ENCODE measurements at regions not wholly inside any gene's neighbourhood (a gene's known extent, or its start where the extent isn't known, plus 50 kb on each side); places are given as distances from the start of the nearest gene placed in this dataset.
A peak's percentile ranks its signal among the peaks of the same experiment; 100 is the strongest.

DNA sequence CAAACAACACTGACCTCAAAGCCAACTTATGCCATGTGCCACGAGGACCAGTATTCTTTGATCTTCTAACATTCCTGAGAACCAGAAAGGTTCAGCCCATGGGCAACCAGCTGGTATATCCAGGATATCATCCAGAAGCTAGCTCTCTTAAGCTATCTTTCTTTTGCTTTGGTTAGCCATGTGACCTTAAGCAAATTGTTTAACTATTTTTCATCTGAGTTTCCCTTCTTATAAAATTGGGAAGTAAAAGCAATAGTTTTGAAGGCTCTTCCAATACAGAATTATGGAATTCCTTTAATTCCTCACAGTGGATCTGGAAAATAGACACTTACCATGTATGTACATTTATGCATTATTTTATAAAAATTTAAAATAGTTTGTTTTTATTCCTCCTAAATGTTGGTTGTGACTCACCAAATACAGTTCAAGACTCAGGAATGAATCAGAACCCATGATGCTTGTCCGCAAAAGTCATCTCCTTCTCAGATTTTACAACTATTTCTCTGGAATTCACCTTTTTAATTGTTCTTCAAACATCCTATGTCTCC, 435.7 kb downstream of the ZEB2 start:
- Histone ChIP-seq H3K9me3 (ENCODE audit: control insufficient read depth, insufficient read depth, low read length) (no peaks in the 10 kb centered on the region), H3K27ac (ENCODE audit: low read depth, low read length) (peak overlapping the region; percentile 74), H3K27me3 (ENCODE audit: control insufficient read depth, insufficient read depth, low read length) (no peaks in the 10 kb centered on the region), H3K4me3 (ENCODE audit: low read depth, low read length) (no peak overlapping the region)
- POLR2A ChIA-PET = interaction anchor here (0.6 to 1.5 kb wide), 4 partner anchors 12 to 503 kb away, joined by 3 to 4 read pairs (median 3); no protein-coding TSS in a partner anchor
- CTCF ChIA-PET = interaction anchor here (0.7 to 2.6 kb wide), 2 partner anchors 8 to 15 kb away, joined by 4 to 15 read pairs; no protein-coding TSS in a partner anchor
- TF ChIP-seq, protein P1, sequence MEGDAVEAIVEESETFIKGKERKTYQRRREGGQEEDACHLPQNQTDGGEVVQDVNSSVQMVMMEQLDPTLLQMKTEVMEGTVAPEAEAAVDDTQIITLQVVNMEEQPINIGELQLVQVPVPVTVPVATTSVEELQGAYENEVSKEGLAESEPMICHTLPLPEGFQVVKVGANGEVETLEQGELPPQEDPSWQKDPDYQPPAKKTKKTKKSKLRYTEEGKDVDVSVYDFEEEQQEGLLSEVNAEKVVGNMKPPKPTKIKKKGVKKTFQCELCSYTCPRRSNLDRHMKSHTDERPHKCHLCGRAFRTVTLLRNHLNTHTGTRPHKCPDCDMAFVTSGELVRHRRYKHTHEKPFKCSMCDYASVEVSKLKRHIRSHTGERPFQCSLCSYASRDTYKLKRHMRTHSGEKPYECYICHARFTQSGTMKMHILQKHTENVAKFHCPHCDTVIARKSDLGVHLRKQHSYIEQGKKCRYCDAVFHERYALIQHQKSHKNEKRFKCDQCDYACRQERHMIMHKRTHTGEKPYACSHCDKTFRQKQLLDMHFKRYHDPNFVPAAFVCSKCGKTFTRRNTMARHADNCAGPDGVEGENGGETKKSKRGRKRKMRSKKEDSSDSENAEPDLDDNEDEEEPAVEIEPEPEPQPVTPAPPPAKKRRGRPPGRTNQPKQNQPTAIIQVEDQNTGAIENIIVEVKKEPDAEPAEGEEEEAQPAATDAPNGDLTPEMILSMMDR (IDR thresholded peaks at IDR 0.05; ENCODE audit: low read depth, low read length) = no peak
- peak; percentile 43 for DNase-seq (ENCODE audit: low read depth, low spot score)

DNA sequence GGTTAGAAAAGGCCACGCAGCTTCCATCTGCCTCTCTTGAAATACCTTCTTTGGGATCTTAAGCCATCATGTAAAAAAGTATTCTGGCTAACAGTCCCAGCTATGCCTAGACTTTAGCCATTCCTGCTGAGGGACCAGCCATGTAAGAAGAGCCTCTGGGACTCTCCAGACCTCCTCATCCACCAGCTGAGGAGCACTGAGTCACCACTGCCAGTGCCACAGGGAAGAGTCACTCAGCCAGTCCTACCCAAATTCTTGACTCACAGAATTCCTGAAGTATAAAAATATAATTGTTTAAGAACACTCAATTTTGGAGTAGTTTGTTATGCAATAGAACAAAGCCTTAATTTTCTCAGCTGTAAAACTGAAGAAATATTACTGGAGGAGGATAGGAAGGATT, 436.7 kb downstream of the ZEB2 start:
- CTCF ChIA-PET = interaction anchor here (2.6 kb wide), 1 partner anchor 16 kb away, joined by 15 read pairs; no protein-coding TSS in a partner anchor

DNA sequence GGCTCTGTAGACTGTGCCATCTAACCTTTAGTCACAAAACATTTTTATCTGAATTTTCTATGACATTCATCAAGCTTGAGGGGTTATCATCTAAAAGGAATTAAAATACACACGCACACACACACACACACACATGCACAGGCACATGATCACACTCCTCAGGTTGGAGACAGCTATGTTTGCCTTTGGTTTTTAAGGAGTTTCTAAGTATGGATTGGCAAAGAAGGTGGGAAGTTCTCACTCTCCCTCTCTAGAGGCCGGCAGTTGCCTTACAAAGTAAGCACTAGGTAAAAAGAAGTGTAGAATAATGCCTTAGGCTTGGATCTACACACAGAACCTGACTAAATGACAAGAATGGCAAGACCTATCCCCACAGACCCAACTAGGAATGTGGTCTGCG, 437.1 kb downstream of the ZEB2 start:
- Histone ChIP-seq H3K27ac (ENCODE audit: low read depth, low read length) (peak overlapping the region; percentile 72), H3K9me3 (ENCODE audit: control insufficient read depth, insufficient read depth, low read length) (no peaks in the 10 kb centered on the region), H3K4me3 (ENCODE audit: low read depth, low read length) (no peak overlapping the region), H3K27me3 (ENCODE audit: control insufficient read depth, insufficient read depth, low read length) (no peaks in the 10 kb centered on the region)
- ChIA-PET CTCF (interaction anchor here (2.6 kb wide), 1 partner anchor 16 kb away, joined by 15 read pairs; no protein-coding TSS in a partner anchor), POLR2A (interaction anchor here (1.5 kb wide), 1 partner anchor 17 kb away, joined by 4 read pairs; no protein-coding TSS in a partner anchor)
- no peak for DNase-seq (ENCODE audit: low read depth, low spot score)
- TF ChIP-seq, protein P1 (IDR thresholded peaks at IDR 0.05; ENCODE audit: low read depth, low read length) = no peak

More for the DNA sequence above, 436.7 kb downstream of the ZEB2 start:
- H3K27ac ChIP-seq (ENCODE audit: low read depth, low read length) = peak overlapping the region; percentile 72
- TF ChIP-seq, protein P1 (IDR thresholded peaks at IDR 0.05; ENCODE audit: low read depth, low read length) = no peak
- POLR2A ChIA-PET = interaction anchor here (1.5 kb wide), 1 partner anchor 17 kb away, joined by 4 read pairs; no protein-coding TSS in a partner anchor
- H3K9me3 ChIP-seq (ENCODE audit: control insufficient read depth, insufficient read depth, low read length) = no peaks in the 10 kb centered on the region
- no peak for DNase-seq (ENCODE audit: low read depth, low spot score)
- no peaks in the 10 kb centered on the region for H3K27me3 ChIP-seq (ENCODE audit: control insufficient read depth, insufficient read depth, low read length)
- no peak overlapping the region for H3K4me3 ChIP-seq (ENCODE audit: low read depth, low read length)

DNA sequence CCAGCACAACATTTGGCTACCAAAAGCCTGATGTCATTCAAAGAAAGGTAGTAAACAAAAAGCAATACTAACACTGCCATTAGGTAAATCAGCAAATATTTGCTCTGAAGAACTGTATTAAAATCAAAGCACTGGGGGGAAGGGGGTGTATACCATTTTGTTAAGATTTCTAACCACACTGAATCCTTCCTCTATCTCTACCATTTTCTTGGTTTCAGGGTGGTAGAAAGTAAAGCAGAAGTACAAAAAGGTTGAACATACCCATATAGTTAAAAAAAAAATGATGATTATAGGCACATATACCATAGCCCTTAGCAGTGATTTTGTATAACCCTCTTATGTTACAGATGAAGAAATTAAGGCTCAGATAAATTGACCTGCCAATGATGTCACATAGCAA, 437.6 kb downstream of the ZEB2 start:
- TF ChIP-seq, protein P1 (IDR thresholded peaks at IDR 0.05; ENCODE audit: low read depth, low read length) = no peak
- DNase-seq (ENCODE audit: low read depth, low spot score) = no peak
- ChIA-PET CTCF (interaction anchor here (2.6 kb wide), 1 partner anchor 17 kb away, joined by 15 read pairs; no protein-coding TSS in a partner anchor), POLR2A (no interaction called here)
- H3K4me3 ChIP-seq (ENCODE audit: low read depth, low read length) = no peak overlapping the region
- no peaks in the 10 kb centered on the region for H3K9me3 ChIP-seq (ENCODE audit: control insufficient read depth, insufficient read depth, low read length)
- no peak overlapping the region for H3K27ac ChIP-seq (ENCODE audit: low read depth, low read length)
- no peaks in the 10 kb centered on the region for H3K27me3 ChIP-seq (ENCODE audit: control insufficient read depth, insufficient read depth, low read length)

DNA sequence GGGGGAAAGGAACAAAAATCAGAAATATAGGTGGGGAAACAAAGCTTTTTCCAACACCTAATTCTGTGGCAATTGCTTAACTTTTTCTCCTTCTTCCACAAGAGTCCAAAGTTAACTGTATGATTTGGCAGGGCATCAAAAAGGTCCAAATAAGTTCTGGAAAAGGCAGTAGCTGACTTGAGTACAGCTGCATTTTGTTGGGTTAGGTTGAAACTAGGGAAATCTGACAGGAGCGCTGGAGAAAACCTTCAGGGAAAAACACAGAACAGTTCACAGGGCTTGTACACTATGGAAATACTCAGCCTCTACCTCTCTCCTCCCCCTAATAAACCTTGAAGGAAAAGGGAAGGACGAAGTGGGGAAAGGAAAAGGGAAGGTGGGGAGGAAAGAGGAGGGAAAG, 438.6 kb downstream of the ZEB2 start:
- no peaks in the 10 kb centered on the region for H3K9me3 ChIP-seq (ENCODE audit: control insufficient read depth, insufficient read depth, low read length)
- TF ChIP-seq, protein P1 (IDR thresholded peaks at IDR 0.05; ENCODE audit: low read depth, low read length) = no peak
- no peak overlapping the region for H3K4me3 ChIP-seq (ENCODE audit: low read depth, low read length)
- ChIA-PET CTCF (interaction anchor here (1.9 kb wide), 1 partner anchor 18 kb away, joined by 6 read pairs; no protein-coding TSS in a partner anchor), POLR2A (no interaction called here)
- DNase-seq (ENCODE audit: low read depth, low spot score) = no peak
- no peaks in the 10 kb centered on the region for H3K27me3 ChIP-seq (ENCODE audit: control insufficient read depth, insufficient read depth, low read length)
- H3K27ac ChIP-seq (ENCODE audit: low read depth, low read length) = no peak overlapping the region
